SH-SY5Y (cell line): ENCODE measurements at regions not wholly inside any gene's neighbourhood (a gene's known extent, or its start where the extent isn't known, plus 50 kb on each side); places are given as distances from the start of the nearest gene placed in this dataset.

Experiments
- GATA2 ChIP-seq: IDR thresholded peaks from 2 replicates; pipeline ENCODE4 v1.6.1; 2011; ENCODE audit warnings: mild to moderate bottlenecking, low read depth, low read length
- GATA3 ChIP-seq: IDR thresholded peaks from 2 replicates; pipeline ENCODE4 v1.6.1; 2011; ENCODE audit warnings: low read depth, mild to moderate bottlenecking, low read length, moderate library complexity

DNA sequence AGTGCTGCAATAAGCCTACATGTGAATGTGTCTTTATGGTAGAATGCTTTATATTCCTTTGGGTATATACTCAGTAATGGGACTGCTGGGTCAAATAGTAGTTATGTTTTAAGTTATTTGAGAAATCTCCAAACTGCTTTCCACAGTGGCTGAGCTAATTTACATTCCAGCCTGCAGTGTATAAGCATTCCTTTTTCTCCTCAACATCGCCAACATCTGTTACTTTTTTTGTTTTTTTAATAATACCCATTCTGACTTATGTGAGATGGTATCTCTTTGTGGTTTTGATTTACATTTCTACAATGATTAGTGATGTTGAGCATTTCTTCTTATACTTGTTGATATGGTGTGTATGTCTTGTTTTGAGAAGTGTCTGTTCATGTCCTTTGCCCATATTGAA is 1186.2 kb downstream of the BCL11B start:
- TF ChIP-seq GATA3 (no peak), GATA2 (no peak)

DNA sequence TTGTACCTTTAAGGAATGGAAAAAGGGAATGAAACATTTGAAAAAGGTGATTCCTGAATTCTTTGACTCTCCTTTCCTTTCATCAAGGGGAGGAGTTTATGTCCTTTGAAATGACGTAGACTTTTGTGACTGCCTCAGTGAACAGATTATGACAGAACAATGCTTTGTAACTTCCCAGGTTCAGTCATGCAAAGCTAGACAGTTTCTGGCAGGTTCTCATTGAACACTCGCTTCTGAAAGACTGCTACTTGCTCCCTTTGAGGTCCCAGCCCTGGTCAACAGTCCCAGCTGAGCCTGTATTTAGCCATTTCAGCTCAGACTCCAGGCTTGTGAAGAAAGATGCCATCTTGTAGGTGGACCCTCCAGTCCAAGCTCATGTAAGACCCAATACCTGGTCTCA is 1178.9 kb downstream of the BCL11B start:
- TF ChIP-seq GATA3 (no peak), GATA2 (no peak)

DNA sequence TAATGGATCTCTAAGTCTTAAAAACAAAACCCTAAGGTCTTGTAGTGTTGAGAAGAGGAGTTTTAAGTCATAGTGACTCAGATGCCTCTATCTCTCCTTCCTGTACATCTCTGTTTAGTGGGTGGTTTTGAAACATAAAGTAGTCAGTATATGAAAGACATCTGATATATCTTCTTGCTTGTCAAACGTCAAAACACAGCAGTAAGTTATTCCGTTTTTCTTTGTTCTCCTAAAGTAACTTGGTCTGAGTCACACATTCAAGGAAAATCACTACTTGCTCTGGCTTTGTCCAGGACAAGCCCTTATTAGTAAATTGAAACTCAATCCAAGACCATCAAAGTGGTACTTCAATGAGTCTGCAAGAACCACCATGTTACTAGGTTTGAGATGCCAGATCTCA is 1172.5 kb downstream of the BCL11B start:
- TF ChIP-seq GATA2: no peak
- no peak for TF ChIP-seq GATA3

DNA sequence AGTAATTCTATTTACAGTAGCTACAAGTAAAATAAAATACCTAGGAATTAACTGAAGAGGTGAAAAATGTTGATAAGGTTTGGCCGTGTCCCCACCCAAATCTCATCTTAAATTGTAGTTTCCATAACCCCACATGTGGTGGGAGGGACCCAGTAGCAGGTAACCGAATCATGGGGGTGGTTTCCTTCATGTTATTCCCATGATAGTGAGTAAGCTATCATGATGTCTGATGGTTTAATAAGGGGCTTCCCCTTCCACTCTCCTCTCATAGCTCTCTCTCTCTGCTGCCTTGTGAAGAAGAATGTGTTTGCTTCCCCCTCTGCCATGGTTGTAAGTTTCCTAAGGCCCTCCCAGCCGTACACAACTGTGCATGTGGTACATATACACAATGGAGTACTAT is 1170.7 kb downstream of the BCL11B start:
- TF ChIP-seq GATA3: no peak
- no peak for TF ChIP-seq GATA2

DNA sequence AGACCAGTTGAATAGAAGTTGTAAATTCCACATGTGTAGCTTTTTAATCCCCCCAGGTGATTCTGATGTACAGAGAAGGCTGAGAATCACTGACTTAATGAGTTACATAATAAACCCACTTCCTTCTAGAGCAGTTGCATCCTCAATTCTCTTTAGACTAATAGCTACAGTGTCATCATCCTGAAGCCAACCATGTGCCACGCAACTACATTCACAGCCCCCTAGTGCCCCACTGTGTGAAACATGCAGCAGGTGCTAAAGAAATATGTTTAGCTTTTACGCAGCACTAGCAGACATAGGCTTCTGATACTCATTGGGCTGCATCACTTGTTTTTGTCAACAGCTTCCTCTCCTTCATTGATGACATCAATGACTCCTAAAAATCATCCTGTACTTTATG is 1168.3 kb downstream of the BCL11B start:
- TF ChIP-seq GATA3: no peak
- TF ChIP-seq GATA2: no peak

DNA sequence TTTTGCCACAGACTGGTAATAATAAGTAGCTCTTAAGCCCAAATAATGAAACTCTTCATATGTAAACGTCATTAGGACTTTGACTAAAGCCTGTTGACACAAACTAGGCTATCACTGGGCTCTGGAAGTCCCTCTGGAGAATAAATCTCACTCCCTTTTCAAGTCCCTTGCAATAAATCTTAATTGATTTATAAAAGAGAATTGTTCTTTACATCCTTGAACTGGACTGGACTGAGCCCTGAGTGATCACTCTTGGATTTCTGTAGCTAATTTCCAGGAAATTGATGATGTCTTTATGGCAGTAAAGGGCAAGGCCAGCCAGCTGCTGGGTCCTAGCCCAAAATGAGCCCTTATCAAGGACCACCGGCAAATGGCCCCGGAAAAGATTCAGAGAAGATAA is 1162.7 kb downstream of the BCL11B start:
- TF ChIP-seq GATA2 (no peak), GATA3 (no peak)

DNA sequence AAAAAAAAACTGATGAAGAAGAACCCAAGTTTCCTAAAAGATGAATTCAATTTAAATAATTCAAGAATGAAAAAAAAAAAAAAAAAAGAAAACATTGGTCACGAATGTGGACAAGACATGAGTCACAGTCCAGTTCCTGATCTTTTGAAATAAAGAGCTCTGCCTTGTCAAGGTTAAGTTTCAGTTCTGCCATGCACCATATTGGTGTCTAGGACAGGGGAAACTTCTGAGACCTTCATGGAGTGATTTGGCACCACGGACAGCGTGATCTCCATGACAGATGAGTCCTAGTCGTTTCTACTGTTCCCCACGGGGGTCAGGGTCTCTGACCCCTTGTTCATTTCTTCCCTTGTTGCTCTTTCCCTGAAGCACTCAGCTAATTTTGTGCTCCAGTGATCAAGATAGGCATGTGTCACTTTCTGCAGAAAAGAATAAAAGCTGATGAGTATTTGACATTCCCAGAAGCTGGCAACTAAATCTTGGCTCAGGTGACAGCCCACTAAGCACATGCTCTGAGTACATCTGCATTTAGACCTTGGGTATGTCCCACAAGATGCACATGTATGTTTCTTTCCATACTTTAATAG is 1159.7 kb downstream of the BCL11B start:
- TF ChIP-seq GATA2 (no peak), GATA3 (no peak)

DNA sequence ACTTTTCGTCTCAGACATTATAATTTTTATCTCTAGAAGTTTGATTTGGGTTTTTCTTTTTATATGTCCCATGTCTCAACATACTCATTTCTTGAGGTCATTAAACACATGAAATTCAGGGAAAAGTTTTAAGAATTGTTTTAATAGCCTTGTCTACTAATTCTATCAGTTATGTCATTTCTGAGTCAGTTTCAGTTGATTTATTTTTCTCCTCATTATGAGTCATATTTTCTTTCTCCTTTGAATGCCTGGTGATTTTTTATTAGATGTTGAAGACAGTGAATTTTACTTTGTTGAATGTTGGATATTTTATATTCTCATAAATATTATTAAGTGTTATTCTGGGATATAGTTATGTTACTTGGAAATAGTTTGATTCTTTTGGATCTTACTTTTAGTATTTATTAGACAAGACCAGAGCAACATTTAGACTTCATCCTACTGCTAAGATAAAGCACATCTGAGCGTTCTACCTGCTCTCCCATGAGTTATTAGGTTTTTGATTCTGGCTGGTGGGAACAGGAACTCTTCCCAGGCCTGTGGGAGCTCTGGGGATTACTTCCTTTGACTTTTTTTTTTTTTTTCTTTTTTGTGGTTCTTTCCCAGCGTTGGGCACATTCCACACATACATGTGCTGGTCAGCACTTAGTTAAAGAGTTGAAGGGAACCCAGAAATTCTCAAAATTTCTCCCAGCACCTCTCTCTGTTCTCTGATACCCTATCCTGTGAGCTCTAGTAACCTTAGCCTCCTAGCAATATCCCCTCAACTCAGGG is 1157.7 kb downstream of the BCL11B start:
- TF ChIP-seq GATA2 (no peak), GATA3 (no peak)

DNA sequence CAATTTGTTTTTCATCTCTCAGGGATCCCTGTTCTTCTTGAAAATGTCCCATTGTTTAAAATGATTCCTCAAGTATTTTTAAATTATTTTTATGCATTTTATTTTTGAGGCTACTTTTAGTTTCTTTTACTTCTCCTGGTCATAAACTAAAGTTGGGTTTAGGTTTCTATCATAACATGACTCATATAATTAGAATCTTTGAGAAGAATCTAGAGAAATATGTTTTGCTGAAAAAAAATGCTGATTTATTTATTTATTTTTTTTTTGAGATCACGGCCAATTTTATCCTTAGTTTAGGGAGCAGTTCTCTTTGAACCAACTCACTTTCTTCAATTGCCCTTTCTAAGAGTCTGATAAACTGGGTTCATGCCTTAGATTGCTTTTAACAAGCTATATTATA is 1157.1 kb downstream of the BCL11B start:
- TF ChIP-seq GATA2: no peak
- no peak for TF ChIP-seq GATA3

DNA sequence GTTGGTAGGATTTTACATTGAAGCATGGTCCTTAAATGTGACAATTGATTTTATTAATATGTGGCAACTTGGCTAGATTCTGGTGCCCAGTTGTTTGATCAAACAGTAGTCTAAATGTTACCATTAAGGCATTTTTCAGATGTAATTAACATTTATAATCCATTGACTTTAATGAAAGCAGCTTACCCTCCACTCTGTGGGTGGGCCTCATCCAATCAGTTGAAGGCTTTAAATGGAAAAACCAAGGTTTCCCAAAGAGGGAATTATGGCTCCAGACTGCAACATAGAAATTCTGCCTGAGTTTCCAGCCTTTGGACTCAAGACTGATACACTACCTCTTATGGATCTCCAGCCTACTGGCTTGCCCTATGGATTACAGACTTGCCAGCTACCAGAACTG is 1153.2 kb downstream of the BCL11B start:
- TF ChIP-seq GATA2 (no peak), GATA3 (no peak)

DNA sequence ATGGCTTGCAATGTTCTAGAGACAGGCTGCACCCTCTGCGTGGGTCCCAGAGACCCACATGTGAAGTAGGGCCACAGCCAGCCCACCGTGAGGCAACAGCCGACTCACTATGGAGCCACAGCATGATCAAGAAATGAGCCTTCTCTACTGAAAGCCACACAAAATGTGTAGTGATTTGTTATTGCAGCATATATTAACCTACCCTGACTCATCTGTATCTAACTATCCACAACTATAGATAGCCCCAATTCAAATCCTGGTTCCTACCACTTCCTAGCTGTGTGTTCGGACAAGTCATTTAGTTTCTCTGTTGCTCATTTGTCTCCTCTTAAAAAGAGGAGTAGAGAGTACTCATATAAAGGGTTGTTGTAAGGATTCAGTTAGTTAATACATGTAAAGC is 1152.3 kb downstream of the BCL11B start:
- no peak for TF ChIP-seq GATA2
- TF ChIP-seq GATA3: no peak

DNA sequence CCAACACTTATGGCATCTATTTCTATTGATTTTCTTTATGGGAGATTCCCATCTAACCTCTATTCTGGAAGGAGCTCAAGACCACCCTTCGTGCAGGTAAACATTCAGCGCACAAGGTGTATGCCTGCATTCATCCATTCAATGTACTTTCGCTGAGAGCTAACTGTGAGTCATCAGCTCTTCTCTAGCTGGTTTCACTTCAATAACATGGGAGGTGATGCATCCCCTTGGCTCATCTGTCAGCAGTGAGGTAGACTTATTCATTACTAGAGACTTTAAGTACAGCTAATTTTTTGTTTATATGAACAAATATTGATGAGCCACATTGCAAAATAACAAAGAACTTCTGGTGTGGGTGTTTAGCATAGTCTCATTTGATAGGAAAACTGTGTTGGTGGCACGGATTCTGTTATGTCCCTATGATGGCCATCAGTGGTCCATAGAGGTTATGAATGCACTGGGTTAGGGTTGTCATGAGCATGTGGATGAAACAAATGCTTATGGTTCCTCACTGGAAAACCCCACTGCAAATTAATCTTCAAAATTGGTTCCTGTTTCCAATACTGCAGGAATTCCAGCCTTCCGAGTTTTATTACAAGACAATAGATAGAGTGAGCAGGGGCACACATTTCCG is 1151.0 kb downstream of the BCL11B start:
- no peak for TF ChIP-seq GATA3
- TF ChIP-seq GATA2: no peak

DNA sequence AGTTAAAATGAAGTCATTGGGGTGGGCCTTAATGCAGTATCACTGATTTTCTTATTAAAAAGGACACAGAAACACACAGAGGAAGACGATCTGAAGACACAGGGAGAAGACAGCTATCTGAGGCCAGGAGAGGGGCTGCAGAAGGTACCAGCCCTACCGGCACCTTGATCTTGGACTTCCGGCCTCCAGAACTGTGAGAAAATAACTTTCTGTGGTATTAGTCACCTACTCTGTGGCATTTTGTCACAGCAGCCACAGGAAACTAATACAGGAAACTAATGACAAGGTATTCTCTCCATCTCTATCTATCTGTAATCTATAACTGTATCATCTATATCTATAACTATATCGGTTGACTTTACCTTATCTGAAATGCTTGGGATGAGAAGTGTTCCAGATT is 1149.5 kb downstream of the BCL11B start:
- TF ChIP-seq GATA2: no peak
- no peak for TF ChIP-seq GATA3

DNA sequence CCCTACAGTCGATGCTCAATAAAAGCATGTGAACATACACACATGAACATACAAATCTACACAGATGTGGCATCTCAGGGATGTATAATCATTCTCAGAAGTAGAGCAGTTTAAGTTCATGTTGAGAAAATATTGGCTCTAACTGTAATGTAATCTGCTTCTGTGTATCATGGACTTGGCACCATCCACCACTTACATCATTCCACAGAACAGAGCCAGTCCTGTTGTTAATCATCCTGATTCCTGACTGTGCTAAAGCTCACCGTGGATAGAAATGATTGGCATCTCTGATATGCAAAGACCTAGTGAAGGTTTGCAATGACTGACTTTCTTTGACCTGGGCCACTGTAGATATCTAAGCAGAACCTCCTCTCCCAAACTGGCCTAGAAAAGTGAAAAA is 1141.3 kb downstream of the BCL11B start:
- no peak for TF ChIP-seq GATA2
- no peak for TF ChIP-seq GATA3

DNA sequence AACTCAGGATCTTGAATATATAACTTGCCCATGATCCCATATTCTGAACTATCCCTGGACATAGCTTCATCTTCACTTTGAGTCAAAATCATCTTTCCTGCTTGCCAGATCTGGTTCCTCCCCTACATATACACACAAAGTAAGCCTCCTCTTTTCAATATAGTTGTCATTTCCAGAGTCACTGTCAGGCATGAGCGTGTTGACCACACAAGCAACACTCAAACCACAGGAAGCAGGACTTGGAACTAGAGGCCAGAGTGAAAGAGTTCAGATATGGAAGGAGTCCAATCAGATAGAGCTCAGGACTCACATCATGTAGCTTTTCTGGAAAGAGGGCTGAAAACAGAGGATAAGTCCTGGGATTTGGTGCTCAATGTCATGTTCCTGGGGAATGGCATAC is 1140.6 kb downstream of the BCL11B start:
- no peak for TF ChIP-seq GATA3
- TF ChIP-seq GATA2: no peak

DNA sequence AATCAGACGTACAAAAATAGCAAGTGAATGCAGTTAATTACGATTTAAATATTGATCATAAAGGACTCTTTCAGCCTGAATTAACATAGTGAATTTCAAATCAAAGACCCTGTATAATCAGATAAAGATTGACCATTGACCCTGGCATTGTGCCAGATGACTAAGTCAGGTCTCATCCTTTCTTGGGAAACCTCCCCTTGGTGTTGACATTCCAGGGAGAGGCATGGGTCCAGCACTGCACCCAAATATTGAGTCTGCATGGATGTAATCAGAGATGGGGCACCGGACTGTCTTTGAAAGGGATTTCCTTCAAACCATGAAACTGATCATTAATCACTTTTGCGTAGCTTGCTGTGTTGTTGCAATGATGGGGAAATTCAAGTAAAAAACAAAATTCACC is 1138.2 kb downstream of the BCL11B start:
- TF ChIP-seq GATA3 (no peak), GATA2 (no peak)
